GM12878 (cell line): ENCODE measurements at regions not wholly inside any gene's neighbourhood (a gene's known extent, or its start where the extent isn't known, plus 50 kb on each side); places are given as distances from the start of the nearest gene placed in this dataset.

Experiments
- ATF3 ChIP-seq: IDR thresholded peaks from 2 replicates; pipeline ENCODE4 v1.6.1; 2011; ENCODE audit warnings: low read depth, mild to moderate bottlenecking, low read length, moderate library complexity, borderline replicate concordance; ENCODE audit errors: extremely low read depth
- CTCF ChIP-seq, 3 experiments: IDR thresholded peaks in 2 of 3; conservative IDR thresholded peaks in 1 of 3; 2 replicates each; pipeline ENCODE4 v1.5.1; 2011; ENCODE audit warnings: low read depth in 3 of 3, low read length in 3 of 3, mild to moderate bottlenecking in 3 of 3, control low read depth in 2 of 3, moderate library complexity in 2 of 3, inconsistent platforms in 1 of 3, mixed read lengths in 1 of 3; ENCODE audit not compliant: control insufficient read depth in 2 of 3, insufficient read depth in 1 of 3; ENCODE audit errors: extremely low read depth in 1 of 3
- MTA2 ChIP-seq: fragments of 450-650 bp; IDR thresholded peaks from 2 replicates; pipeline ENCODE4 v1.6.1; 2016; ENCODE audit warnings: low read depth, mild to moderate bottlenecking, moderate library complexity
- REST ChIP-seq: IDR thresholded peaks from 2 replicates; pipeline ENCODE4 v1.6.1; 2012; ENCODE audit warnings: mild to moderate bottlenecking, low read depth, low read length
- TCF12 ChIP-seq: IDR thresholded peaks from 2 replicates; pipeline ENCODE4 v1.6.1; 2011; ENCODE audit warnings: low read depth, mild to moderate bottlenecking, low read length
- ZNF687 ChIP-seq: fragments of 450-650 bp; IDR thresholded peaks from 2 replicates; pipeline ENCODE4 v1.6.1; 2017; ENCODE audit warnings: mild to moderate bottlenecking, moderate library complexity

GRCh38 chr22:27672721-27673418 is 128.7 kb downstream of the MN1 start (continued):
- TF ChIP-seq ZNF687 (no peak), ATF3 (no peak), CTCF (IDR thresholded peaks at IDR 0.05 in 2 of 3, conservative IDR thresholded peaks at IDR 0.05 in 1 of 3; ENCODE audit: control insufficient read depth in 2 of 3, extremely low read depth in 1 of 3, insufficient read depth in 1 of 3, low read depth in 3 of 3, low read length in 3 of 3) (no peak), REST (no peak), MTA2 (no peak), TCF12 (no peak)
